GM21723 (cell line): ENCODE measurements at regions not wholly inside any gene's neighbourhood (a gene's known extent, or its start where the extent isn't known, plus 50 kb on each side); places are given as distances from the start of the nearest gene placed in this dataset.

Experiments used
- ATAC-seq: cut with Tn5 transposase; IDR thresholded peaks from one replicate; pipeline ENCODE4 v1.9.1; 2021; ENCODE audit warnings: mild to moderate bottlenecking, moderate library complexity; ENCODE audit not compliant: unreplicated experiment

GRCh38 chr5:28009576-28009975 is 971.2 kb upstream of the CDH9 start:
- ATAC-seq = no peak

DNA sequence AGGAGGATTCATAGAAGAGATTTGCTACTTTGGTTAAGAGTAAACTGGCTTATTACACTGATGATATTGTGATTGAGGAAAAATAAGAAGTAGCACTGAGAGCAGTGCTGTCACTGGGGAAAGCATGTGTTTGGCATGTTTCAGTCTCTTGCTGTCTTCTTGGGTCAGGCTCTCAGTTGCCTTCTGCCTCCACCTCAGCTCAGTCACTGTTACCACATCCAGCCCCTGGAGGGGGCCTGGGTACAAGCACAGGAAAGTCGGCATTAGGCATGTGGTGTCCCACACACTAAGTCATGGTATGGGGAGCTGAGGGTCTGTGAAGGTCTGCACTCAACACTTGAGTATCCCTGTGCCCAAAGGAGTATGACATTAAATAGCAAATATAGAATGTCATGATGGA is 958.3 kb upstream of the CDH9 start:
- ATAC-seq = no peak

GRCh38 chr5:27995867-27996266 is 957.5 kb upstream of the CDH9 start:
- no peak for ATAC-seq

DNA sequence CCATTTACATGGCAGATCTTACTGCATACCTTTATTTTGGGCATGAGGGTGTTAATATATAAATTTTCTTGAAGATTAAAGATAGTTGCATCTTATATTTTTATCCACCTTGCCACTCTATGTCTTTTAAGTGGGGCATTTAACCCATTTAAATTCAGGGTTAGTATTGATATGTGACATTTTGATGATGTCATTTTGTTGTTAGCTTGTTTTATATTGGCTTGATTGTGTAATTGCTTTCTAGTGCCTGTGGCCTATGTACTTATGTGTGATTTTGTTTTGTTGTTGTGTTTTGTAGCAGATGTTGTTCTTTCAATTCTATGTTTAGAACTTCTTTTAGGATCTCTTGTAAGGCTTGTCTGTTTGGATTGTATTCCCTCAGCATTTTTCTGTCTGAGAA is 939.9 kb upstream of the CDH9 start:
- ATAC-seq = no peak

DNA sequence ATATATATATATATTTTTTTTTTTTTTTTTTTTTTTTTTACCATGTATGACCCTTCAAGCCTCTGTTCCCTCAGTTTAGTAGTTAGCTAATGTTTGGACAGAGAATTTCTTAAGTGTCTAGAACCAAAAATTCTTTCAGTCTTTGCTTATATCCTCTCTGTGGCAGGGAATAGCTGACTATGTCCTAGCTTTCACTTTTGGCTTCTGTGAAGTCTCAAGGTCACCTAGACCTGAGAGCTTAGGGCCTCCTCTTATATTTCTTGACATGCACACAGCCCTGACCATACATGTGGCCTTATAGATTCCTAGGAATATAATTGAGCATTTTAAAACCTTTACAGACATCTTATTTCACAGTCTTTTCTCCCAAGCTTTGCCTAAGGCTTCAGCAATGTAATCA is 930.8 kb upstream of the CDH9 start:
- no peak for ATAC-seq

- no peak for ATAC-seq
Observed at GRCh38 chr5:27963050-27963783, 924.8 kb upstream of the CDH9 start.

DNA sequence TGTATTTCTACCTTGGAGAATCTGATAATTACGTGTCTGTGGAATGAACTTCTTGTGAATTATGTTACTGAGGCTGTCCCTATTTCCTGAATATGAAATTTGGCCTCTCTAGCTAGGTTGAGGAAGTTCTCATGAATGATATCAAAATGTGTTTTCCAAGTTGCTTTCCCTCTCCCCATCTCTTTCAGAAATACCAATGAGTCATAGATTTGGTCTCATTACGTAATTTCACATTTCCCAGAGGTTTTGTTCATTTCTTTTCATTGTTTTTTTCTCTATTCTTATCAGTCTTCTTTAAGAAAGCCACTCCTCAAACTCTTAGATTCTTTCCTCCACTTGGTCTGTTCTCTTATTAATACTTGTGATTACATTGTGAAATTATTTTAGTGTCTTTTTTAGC is 923.8 kb upstream of the CDH9 start:
- no peak for ATAC-seq

DNA sequence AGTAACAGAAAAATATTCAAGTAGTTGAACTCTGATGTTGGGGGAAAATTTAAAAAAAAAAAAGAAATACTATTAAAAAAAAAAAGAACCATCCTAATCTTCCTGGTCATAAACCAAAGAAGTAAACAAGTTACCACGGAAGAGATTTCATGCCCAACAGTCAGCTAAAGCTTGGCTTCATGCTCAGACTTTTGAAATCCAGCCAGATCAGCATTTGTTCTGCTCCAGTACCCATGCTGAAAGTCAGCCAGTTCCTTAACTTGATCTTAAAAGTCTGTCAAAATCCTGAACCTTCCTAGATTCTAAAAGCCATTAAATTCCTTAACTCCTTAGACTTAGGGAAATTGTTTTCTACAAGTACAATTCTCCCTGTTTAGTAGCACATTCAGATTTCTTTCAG is 908.7 kb upstream of the CDH9 start:
- ATAC-seq = no peak

DNA sequence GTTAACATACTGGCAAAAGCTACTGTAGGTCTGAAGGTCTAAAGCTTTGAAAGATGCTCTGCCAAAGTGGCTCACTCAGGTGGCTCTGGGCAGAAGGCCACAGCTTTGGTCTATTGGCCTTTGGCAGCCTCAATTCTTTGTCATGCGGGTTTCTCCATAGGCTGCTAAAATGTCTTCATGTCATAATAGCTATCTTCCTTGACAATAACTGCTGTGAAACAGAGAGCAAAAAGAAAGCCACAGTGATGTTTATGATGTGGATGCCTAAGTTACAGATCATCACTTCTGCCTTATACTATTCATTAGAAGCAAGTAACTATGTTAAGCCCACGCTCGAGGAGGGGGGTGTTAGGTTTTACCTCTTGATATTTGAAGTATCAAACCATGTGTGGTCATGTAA is 906.1 kb upstream of the CDH9 start:
- no peak for ATAC-seq

GRCh38 chr5:27938989-27939388 is 900.6 kb upstream of the CDH9 start:
- ATAC-seq = no peak

- no peak for ATAC-seq
Observed at GRCh38 chr5:27928060-27928459, 889.7 kb upstream of the CDH9 start.

GRCh38 chr5:27911216-27911615 is 872.8 kb upstream of the CDH9 start:
- no peak for ATAC-seq

DNA sequence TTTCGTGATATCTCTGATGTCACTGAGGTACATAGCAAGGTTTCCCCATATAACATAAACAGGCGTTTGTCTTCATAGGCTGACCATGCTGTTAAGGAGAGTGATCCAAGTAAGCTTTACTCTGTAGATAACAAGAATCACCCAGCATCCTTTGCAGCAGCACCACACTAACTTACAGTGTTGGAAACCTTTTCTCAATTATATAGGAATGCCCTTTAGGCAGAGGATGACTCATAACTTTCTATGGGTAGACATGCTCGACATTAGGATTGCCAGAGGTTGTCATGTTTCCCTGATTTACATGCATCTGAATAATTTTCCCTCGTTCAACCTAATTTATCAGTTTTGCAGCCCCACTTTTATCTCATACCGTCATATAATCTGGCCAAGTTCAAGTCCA is 870.0 kb upstream of the CDH9 start:
- no peak for ATAC-seq

- ATAC-seq = no peak
Observed at GRCh38 chr5:27906931-27907601, 868.7 kb upstream of the CDH9 start.

GRCh38 chr5:27906481-27906880 is 868.1 kb upstream of the CDH9 start:
- no peak for ATAC-seq

- ATAC-seq = no peak
Observed at GRCh38 chr5:27900761-27901160, 862.4 kb upstream of the CDH9 start.

DNA sequence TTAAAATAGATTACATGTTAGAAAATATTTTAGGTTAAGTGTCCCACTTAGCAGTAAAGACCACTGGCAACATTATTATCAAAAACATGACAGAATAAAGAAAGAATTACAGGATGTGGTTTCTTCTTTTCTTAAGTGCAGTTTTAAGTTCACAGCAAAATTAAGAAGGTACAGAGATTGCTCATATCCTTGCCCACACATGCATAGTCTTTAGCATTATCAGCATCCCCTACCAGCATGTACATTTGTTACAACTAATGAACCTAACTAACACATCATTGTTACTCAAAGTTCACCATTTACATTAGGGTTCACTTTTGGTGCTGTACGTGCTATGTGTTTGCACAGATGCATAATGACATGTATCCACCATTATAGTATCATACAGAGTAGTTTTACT is 837.7 kb upstream of the CDH9 start:
- ATAC-seq = no peak

GRCh38 chr5:27875148-27875547 is 836.8 kb upstream of the CDH9 start:
- no peak for ATAC-seq

DNA sequence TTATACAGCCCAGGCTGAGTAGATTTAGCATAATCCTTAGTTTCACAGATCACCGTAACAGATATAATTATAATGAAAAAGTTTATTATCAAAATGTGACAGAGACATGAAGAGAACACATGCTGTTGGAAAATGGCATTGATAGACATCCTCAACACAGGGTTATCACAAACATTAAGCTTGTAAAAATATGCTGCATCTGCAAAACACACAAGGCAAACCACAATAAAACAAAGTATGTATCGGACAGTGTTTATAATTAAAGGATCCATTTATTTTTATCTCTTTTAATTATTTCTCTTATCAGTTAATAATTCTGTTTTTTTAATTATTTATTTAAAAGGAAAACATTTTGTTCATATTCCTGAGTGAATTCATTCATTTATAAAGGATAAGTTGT is 829.9 kb upstream of the CDH9 start:
- ATAC-seq = no peak

DNA sequence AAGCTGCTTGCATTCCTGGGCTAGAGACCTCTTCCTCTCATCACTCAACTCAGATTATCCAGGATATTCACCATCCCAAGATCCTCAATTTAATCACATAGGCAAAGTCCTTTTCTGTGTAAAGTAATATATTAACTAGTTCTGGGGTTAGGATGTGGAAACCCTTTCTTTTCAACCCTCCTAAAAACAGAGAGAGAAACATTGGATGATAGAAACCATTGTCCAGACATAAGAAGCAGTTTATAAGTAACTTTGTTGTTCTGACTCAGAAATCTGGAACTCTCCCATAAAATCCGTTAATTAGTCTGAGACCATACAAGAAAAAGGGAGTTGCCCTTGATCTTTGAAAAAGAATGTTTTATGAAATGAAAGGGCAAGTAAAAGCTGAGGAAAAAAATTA is 817.1 kb upstream of the CDH9 start:
- no peak for ATAC-seq

GRCh38 chr5:27854243-27854852 is 816.0 kb upstream of the CDH9 start:
- no peak for ATAC-seq

GRCh38 chr5:27845248-27845647 is 806.9 kb upstream of the CDH9 start:
- no peak for ATAC-seq
